ENCODE measurements at regions not wholly inside any gene's neighbourhood (a gene's known extent, or its start where the extent isn't known, plus 50 kb on each side); places are given as distances from the start of the nearest gene placed in this dataset.

GRCh38 chr6:14731611-14732010 is 514.3 kb upstream of the JARID2 start:
- TF ChIP-seq POLR2AphosphoS5 (IDR thresholded peaks at IDR 0.05; ENCODE audit: low read depth): no peak
- TF ChIP-seq CTCF (IDR thresholded peaks at IDR 0.05; ENCODE audit: insufficient read depth, low read length): no peak
- no peak for TF ChIP-seq REST (IDR thresholded peaks at IDR 0.05; ENCODE audit: insufficient replicate concordance, low read depth)

Data from HL-60 (cell line).